ENCODE measurements at regions not wholly inside any gene's neighbourhood (a gene's known extent, or its start where the extent isn't known, plus 50 kb on each side); places are given as distances from the start of the nearest gene placed in this dataset.

DNA sequence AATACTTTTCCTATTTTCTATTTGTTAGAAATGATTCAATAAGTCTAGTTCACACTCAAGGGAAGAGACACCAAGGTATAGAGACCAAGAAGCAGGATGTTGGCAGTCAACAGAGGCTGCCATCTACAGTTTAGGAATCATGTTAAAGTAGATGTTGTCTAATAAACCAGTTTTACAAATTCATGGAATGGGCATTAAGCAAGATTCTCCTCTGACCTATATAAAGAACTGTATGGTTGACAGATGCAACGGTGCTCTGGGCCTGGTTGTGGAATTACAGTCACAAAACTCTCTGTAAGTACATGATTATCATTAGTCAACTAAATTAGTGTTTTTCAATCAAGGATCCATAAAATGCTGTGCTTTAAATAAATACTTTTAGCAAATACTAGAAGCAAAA lies 475.1 kb downstream of the NAV3 start:
- TF ChIP-seq, protein P1, sequence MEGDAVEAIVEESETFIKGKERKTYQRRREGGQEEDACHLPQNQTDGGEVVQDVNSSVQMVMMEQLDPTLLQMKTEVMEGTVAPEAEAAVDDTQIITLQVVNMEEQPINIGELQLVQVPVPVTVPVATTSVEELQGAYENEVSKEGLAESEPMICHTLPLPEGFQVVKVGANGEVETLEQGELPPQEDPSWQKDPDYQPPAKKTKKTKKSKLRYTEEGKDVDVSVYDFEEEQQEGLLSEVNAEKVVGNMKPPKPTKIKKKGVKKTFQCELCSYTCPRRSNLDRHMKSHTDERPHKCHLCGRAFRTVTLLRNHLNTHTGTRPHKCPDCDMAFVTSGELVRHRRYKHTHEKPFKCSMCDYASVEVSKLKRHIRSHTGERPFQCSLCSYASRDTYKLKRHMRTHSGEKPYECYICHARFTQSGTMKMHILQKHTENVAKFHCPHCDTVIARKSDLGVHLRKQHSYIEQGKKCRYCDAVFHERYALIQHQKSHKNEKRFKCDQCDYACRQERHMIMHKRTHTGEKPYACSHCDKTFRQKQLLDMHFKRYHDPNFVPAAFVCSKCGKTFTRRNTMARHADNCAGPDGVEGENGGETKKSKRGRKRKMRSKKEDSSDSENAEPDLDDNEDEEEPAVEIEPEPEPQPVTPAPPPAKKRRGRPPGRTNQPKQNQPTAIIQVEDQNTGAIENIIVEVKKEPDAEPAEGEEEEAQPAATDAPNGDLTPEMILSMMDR (IDR thresholded peaks at IDR 0.05), result no peak
- TF ChIP-seq EP300 (IDR thresholded peaks at IDR 0.05; ENCODE audit: borderline replicate concordance in 1 of 2, low read depth in 1 of 2, low read length in 1 of 2) (no peak), TAF1 (IDR thresholded peaks at IDR 0.05; ENCODE audit: borderline replicate concordance, low read depth, low read length) (no peak), CHD2 (IDR thresholded peaks at IDR 0.05; ENCODE audit: low read length, partially characterized antibody) (no peak), RAD21 (IDR thresholded peaks at IDR 0.05; ENCODE audit: low read length) (no peak), TCF12 (IDR thresholded peaks at IDR 0.05) (no peak), TEAD4 (IDR thresholded peaks at IDR 0.05; ENCODE audit: borderline replicate concordance, insufficient read depth) (no peak), SIN3A (IDR thresholded peaks at IDR 0.05; ENCODE audit: borderline replicate concordance, low read depth, low read length) (no peak), POLR2AphosphoS5 (IDR thresholded peaks at IDR 0.05; ENCODE audit: low read depth, low read length) (no peak), EZH2phosphoT487 (IDR thresholded peaks at IDR 0.05; ENCODE audit: borderline replicate concordance, low read depth) (no peak)
- TF ChIP-seq, protein P2, sequence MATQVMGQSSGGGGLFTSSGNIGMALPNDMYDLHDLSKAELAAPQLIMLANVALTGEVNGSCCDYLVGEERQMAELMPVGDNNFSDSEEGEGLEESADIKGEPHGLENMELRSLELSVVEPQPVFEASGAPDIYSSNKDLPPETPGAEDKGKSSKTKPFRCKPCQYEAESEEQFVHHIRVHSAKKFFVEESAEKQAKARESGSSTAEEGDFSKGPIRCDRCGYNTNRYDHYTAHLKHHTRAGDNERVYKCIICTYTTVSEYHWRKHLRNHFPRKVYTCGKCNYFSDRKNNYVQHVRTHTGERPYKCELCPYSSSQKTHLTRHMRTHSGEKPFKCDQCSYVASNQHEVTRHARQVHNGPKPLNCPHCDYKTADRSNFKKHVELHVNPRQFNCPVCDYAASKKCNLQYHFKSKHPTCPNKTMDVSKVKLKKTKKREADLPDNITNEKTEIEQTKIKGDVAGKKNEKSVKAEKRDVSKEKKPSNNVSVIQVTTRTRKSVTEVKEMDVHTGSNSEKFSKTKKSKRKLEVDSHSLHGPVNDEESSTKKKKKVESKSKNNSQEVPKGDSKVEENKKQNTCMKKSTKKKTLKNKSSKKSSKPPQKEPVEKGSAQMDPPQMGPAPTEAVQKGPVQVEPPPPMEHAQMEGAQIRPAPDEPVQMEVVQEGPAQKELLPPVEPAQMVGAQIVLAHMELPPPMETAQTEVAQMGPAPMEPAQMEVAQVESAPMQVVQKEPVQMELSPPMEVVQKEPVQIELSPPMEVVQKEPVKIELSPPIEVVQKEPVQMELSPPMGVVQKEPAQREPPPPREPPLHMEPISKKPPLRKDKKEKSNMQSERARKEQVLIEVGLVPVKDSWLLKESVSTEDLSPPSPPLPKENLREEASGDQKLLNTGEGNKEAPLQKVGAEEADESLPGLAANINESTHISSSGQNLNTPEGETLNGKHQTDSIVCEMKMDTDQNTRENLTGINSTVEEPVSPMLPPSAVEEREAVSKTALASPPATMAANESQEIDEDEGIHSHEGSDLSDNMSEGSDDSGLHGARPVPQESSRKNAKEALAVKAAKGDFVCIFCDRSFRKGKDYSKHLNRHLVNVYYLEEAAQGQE (IDR thresholded peaks at IDR 0.05; ENCODE audit: low read depth, low read length), result no peak
- TF ChIP-seq, protein P3, sequence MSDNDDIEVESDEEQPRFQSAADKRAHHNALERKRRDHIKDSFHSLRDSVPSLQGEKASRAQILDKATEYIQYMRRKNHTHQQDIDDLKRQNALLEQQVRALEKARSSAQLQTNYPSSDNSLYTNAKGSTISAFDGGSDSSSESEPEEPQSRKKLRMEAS (IDR thresholded peaks at IDR 0.05; ENCODE audit: low read depth), result no peak
- TF ChIP-seq, protein P4, sequence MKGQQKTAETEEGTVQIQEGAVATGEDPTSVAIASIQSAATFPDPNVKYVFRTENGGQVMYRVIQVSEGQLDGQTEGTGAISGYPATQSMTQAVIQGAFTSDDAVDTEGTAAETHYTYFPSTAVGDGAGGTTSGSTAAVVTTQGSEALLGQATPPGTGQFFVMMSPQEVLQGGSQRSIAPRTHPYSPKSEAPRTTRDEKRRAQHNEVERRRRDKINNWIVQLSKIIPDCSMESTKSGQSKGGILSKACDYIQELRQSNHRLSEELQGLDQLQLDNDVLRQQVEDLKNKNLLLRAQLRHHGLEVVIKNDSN (IDR thresholded peaks at IDR 0.05; ENCODE audit: borderline replicate concordance, low read depth), result no peak
- TF ChIP-seq, protein P5, sequence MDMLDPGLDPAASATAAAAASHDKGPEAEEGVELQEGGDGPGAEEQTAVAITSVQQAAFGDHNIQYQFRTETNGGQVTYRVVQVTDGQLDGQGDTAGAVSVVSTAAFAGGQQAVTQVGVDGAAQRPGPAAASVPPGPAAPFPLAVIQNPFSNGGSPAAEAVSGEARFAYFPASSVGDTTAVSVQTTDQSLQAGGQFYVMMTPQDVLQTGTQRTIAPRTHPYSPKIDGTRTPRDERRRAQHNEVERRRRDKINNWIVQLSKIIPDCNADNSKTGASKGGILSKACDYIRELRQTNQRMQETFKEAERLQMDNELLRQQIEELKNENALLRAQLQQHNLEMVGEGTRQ (IDR thresholded peaks at IDR 0.05; ENCODE audit: borderline replicate concordance, low read depth, low read length), result no peak
